ENCODE measurements at regions not wholly inside any gene's neighbourhood (a gene's known extent, or its start where the extent isn't known, plus 50 kb on each side); places are given as distances from the start of the nearest gene placed in this dataset.

- no peaks in the 10 kb centered on the region for H3K27me3 ChIP-seq (ENCODE audit: control insufficient read depth, insufficient read depth, low read length)
- no peak overlapping the region for H3K27ac ChIP-seq (ENCODE audit: low read depth, low read length)
- H3K9me3 ChIP-seq (ENCODE audit: control insufficient read depth, insufficient read depth, low read depth, low read length), result peaks cover 55% of the 10 kb centered on the region
- H3K36me3 ChIP-seq (ENCODE audit: control insufficient read depth, insufficient read depth, low read length), result no peaks in the 10 kb centered on the region
- no peak overlapping the region for H3K4me3 ChIP-seq (ENCODE audit: low read depth, low read length)
- H3K4me1 ChIP-seq (ENCODE audit: control insufficient read depth, insufficient read depth, low read length), result no peaks in the 10 kb centered on the region; the same call in 1 of the 2 replicates
- H3K9ac ChIP-seq (ENCODE audit: low read length), result no peak overlapping the region
Observed at GRCh38 chr10:130393342-130393741, 257.2 kb downstream of the GLRX3 start.

GRCh38 chr10:130394832-130395231 is 258.6 kb downstream of the GLRX3 start:
- Histone ChIP-seq H3K9me3 (ENCODE audit: control insufficient read depth, insufficient read depth, low read depth, low read length) (peaks cover 56% of the 10 kb centered on the region), H3K9ac (ENCODE audit: low read length) (no peak overlapping the region), H3K4me3 (ENCODE audit: low read depth, low read length) (no peak overlapping the region), H3K4me1 (ENCODE audit: control insufficient read depth, insufficient read depth, low read length) (no peaks in the 10 kb centered on the region; the same call in 1 of the 2 replicates), H3K36me3 (ENCODE audit: control insufficient read depth, insufficient read depth, low read length) (no peaks in the 10 kb centered on the region), H3K27ac (ENCODE audit: low read depth, low read length) (no peak overlapping the region), H3K27me3 (ENCODE audit: control insufficient read depth, insufficient read depth, low read length) (no peaks in the 10 kb centered on the region)

- H3K27ac ChIP-seq (ENCODE audit: low read depth, low read length), result no peak overlapping the region
- H3K36me3 ChIP-seq (ENCODE audit: control insufficient read depth, insufficient read depth, low read length), result no peaks in the 10 kb centered on the region
- H3K9me3 ChIP-seq (ENCODE audit: control insufficient read depth, insufficient read depth, low read depth, low read length), result peaks cover 54% of the 10 kb centered on the region
- no peak overlapping the region for H3K9ac ChIP-seq (ENCODE audit: low read length)
- no peak overlapping the region for H3K4me3 ChIP-seq (ENCODE audit: low read depth, low read length)
- H3K27me3 ChIP-seq (ENCODE audit: control insufficient read depth, insufficient read depth, low read length), result no peaks in the 10 kb centered on the region
- H3K4me1 ChIP-seq (ENCODE audit: control insufficient read depth, insufficient read depth, low read length), result no peaks in the 10 kb centered on the region; the same call in 1 of the 2 replicates
Observed at GRCh38 chr10:130395248-130395936, 259.2 kb downstream of the GLRX3 start.

GRCh38 chr10:130396044-130396443 is 259.9 kb downstream of the GLRX3 start:
- no peak overlapping the region for H3K4me3 ChIP-seq (ENCODE audit: low read depth, low read length)
- no peak overlapping the region for H3K27ac ChIP-seq (ENCODE audit: low read depth, low read length)
- H3K9ac ChIP-seq (ENCODE audit: low read length), result no peak overlapping the region
- peaks cover 51% of the 10 kb centered on the region for H3K9me3 ChIP-seq (ENCODE audit: control insufficient read depth, insufficient read depth, low read depth, low read length)
- no peaks in the 10 kb centered on the region for H3K27me3 ChIP-seq (ENCODE audit: control insufficient read depth, insufficient read depth, low read length)
- H3K36me3 ChIP-seq (ENCODE audit: control insufficient read depth, insufficient read depth, low read length), result no peaks in the 10 kb centered on the region
- peaks cover 6% of the 10 kb centered on the region for H3K4me1 ChIP-seq (ENCODE audit: control insufficient read depth, insufficient read depth, low read length)

- no peak overlapping the region for H3K9ac ChIP-seq (ENCODE audit: low read length)
- H3K36me3 ChIP-seq (ENCODE audit: control insufficient read depth, insufficient read depth, low read length), result no peaks in the 10 kb centered on the region
- H3K4me1 ChIP-seq (ENCODE audit: control insufficient read depth, insufficient read depth, low read length), result peaks cover 9% of the 10 kb centered on the region
- H3K27ac ChIP-seq (ENCODE audit: low read depth, low read length), result no peak overlapping the region
- H3K9me3 ChIP-seq (ENCODE audit: control insufficient read depth, insufficient read depth, low read depth, low read length), result peaks cover 45% of the 10 kb centered on the region
- no peaks in the 10 kb centered on the region; the same call in 1 of the 2 replicates for H3K27me3 ChIP-seq (ENCODE audit: control insufficient read depth, insufficient read depth, low read length)
- H3K4me3 ChIP-seq (ENCODE audit: low read depth, low read length), result no peak overlapping the region
Observed at GRCh38 chr10:130398090-130398994, 262.2 kb downstream of the GLRX3 start.

- Histone ChIP-seq H3K9ac (ENCODE audit: low read length) (no peak overlapping the region), H3K4me1 (ENCODE audit: control insufficient read depth, insufficient read depth, low read length) (peaks cover 9% of the 10 kb centered on the region), H3K27me3 (ENCODE audit: control insufficient read depth, insufficient read depth, low read length) (peaks cover 4% of the 10 kb centered on the region; the same call in 1 of the 2 replicates), H3K36me3 (ENCODE audit: control insufficient read depth, insufficient read depth, low read length) (no peaks in the 10 kb centered on the region), H3K27ac (ENCODE audit: low read depth, low read length) (no peak overlapping the region), H3K9me3 (ENCODE audit: control insufficient read depth, insufficient read depth, low read depth, low read length) (peaks cover 36% of the 10 kb centered on the region), H3K4me3 (ENCODE audit: low read depth, low read length) (no peak overlapping the region)
Observed at GRCh38 chr10:130399425-130399950, 263.3 kb downstream of the GLRX3 start.

GRCh38 chr10:130400890-130401289 is 264.7 kb downstream of the GLRX3 start:
- Histone ChIP-seq H3K9ac (ENCODE audit: low read length) (no peak overlapping the region), H3K27me3 (ENCODE audit: control insufficient read depth, insufficient read depth, low read length) (peaks cover 4% of the 10 kb centered on the region; the same call in 1 of the 2 replicates), H3K27ac (ENCODE audit: low read depth, low read length) (no peak overlapping the region), H3K4me1 (ENCODE audit: control insufficient read depth, insufficient read depth, low read length) (peaks cover 14% of the 10 kb centered on the region), H3K4me3 (ENCODE audit: low read depth, low read length) (no peak overlapping the region), H3K36me3 (ENCODE audit: control insufficient read depth, insufficient read depth, low read length) (no peaks in the 10 kb centered on the region), H3K9me3 (ENCODE audit: control insufficient read depth, insufficient read depth, low read depth, low read length) (peaks cover 23% of the 10 kb centered on the region)

GRCh38 chr10:130401860-130402765 is 265.9 kb downstream of the GLRX3 start:
- Histone ChIP-seq H3K36me3 (ENCODE audit: control insufficient read depth, insufficient read depth, low read length) (no peaks in the 10 kb centered on the region), H3K4me1 (ENCODE audit: control insufficient read depth, insufficient read depth, low read length) (peaks cover 14% of the 10 kb centered on the region), H3K4me3 (ENCODE audit: low read depth, low read length) (no peak overlapping the region), H3K27me3 (ENCODE audit: control insufficient read depth, insufficient read depth, low read length) (peaks cover 4% of the 10 kb centered on the region; the same call in 1 of the 2 replicates), H3K27ac (ENCODE audit: low read depth, low read length) (no peak overlapping the region), H3K9ac (ENCODE audit: low read length) (no peak overlapping the region), H3K9me3 (ENCODE audit: control insufficient read depth, insufficient read depth, low read depth, low read length) (peaks cover 13% of the 10 kb centered on the region; the same call in 1 of the 2 replicates)

- Histone ChIP-seq H3K4me3 (ENCODE audit: low read depth, low read length) (no peak overlapping the region), H3K4me1 (ENCODE audit: control insufficient read depth, insufficient read depth, low read length) (peaks cover 14% of the 10 kb centered on the region)
Observed at GRCh38 chr10:130403153-130404075, 267.2 kb downstream of the GLRX3 start.

More at GRCh38 chr10:130403153-130404075, 267.2 kb downstream of the GLRX3 start:
- Histone ChIP-seq H3K27ac (ENCODE audit: low read depth, low read length) (no peak overlapping the region), H3K9ac (ENCODE audit: low read length) (no peak overlapping the region), H3K36me3 (ENCODE audit: control insufficient read depth, insufficient read depth, low read length) (no peaks in the 10 kb centered on the region), H3K27me3 (ENCODE audit: control insufficient read depth, insufficient read depth, low read length) (peaks cover 4% of the 10 kb centered on the region; the same call in 1 of the 2 replicates), H3K9me3 (ENCODE audit: control insufficient read depth, insufficient read depth, low read depth, low read length) (0 out of 2 replicates have a peak, but pooled peaks cover 6% of the 10 kb centered on the region)
